Natural killer cell (primary cell): ENCODE measurements at regions not wholly inside any gene's neighbourhood (a gene's known extent, or its start where the extent isn't known, plus 50 kb on each side); places are given as distances from the start of the nearest gene placed in this dataset.

Experiments
- ATAC-seq, 3 donors: fragments of 150-1000 bp in 2 of 3; fragments of 200-7000 bp in 1 of 3; cut with Tn5 transposase; 1 replicate in 1 of 3; 2 replicates in 2 of 3; pipeline ENCODE4 v1.10.0; 2021; ENCODE audit warnings: mild to moderate bottlenecking in 2 of 3, moderate library complexity in 2 of 3
- DNase-seq, 2 donors: peaks; one replicate each; pipeline versions ENCODE4 v3.0.0 to v3.0.0-alpha.2; 2013 to 2021; ENCODE audit warnings: mixed read lengths in 1 of 2
- H3K27ac ChIP-seq: one replicate; pipeline ENCODE4 v1.5.1; 2013; ENCODE audit warnings: mild to moderate bottlenecking, low read length
- H3K27me3 ChIP-seq: one replicate; pipeline ENCODE4 v1.6.1; 2013; ENCODE audit warnings: low read length; ENCODE audit not compliant: control insufficient read depth, insufficient read depth
- H3K36me3 ChIP-seq: one replicate; pipeline ENCODE4 v1.6.1; 2013; ENCODE audit warnings: low read length; ENCODE audit not compliant: control insufficient read depth, insufficient read depth
- H3K4me1 ChIP-seq: one replicate; pipeline ENCODE4 v1.6.1; 2013; ENCODE audit warnings: low read length; ENCODE audit not compliant: control insufficient read depth, insufficient read depth
- H3K4me3 ChIP-seq: one replicate; pipeline ENCODE4 v1.5.1; 2013; ENCODE audit warnings: low read length
- H3K9me3 ChIP-seq: one replicate; pipeline ENCODE4 v1.6.1; 2013; ENCODE audit warnings: low read length; ENCODE audit not compliant: control insufficient read depth, insufficient read depth
- H3K27ac Mint-ChIP-seq, 2 donors: one replicate each; pipeline ENCODE4 v1.8.0; 2022; ENCODE audit warnings: mild to moderate bottlenecking in 2 of 2, mixed read lengths in 2 of 2, moderate library complexity in 1 of 2
- H3K27me3 Mint-ChIP-seq, 2 donors: one replicate each; pipeline ENCODE4 v1.8.0; 2022; ENCODE audit warnings: low read depth in 2 of 2, mixed read lengths in 2 of 2
- H3K36me3 Mint-ChIP-seq: one replicate; pipeline ENCODE4 v1.8.0; 2022; ENCODE audit warnings: mixed read lengths
- H3K4me1 Mint-ChIP-seq, 2 donors: one replicate each; pipeline ENCODE4 v1.8.0; 2022; ENCODE audit warnings: mixed read lengths in 2 of 2
- H3K4me3 Mint-ChIP-seq: one replicate; pipeline ENCODE4 v1.8.0; 2022; ENCODE audit warnings: mild to moderate bottlenecking, moderate library complexity, mixed read lengths
- H3K9me3 Mint-ChIP-seq, 2 donors: one replicate each; pipeline ENCODE4 v1.8.0; 2022; ENCODE audit warnings: mixed read lengths in 2 of 2
- WGBS: methylation state at CpG from one replicate; pipeline ENCODE4 v1.1.7; 2013; ENCODE audit warnings: missing lambda C conversion rate; ENCODE audit not compliant: insufficient coverage; 5-methylcytosine and 5-hydroxymethylcytosine counted together
- intact Hi-C: fragments of 100-400 bp; cut with micrococcal nuclease; formaldehyde crosslinking; loops from one replicate; pipeline ENCODE4 v1.14.2; 2022
- TF ChIP-seq, protein P1 (sequence below): fragments of 200-600 bp; IDR thresholded peaks from one replicate; pipeline ENCODE4 v1.8.0; 2022; ENCODE audit warnings: antibody characterized with exemption

GRCh38 chr12:131353826-131354225 lies 357.1 kb upstream of the SFSWAP start:
- H3K27me3 Mint-ChIP-seq = peaks cover 12 to 25% of the 10 kb centered on the region in 2 donors
- H3K9me3 Mint-ChIP-seq = no peaks in the 10 kb centered on the region
- WGBS = 41% methylated on average over 6 of the region's 6 CpGs
- no peak overlapping the region for H3K27ac Mint-ChIP-seq
- H3K4me3 ChIP-seq = no peak overlapping the region
- DNase-seq = no peak
- H3K36me3 ChIP-seq = no peaks in the 10 kb centered on the region
- TF ChIP-seq, protein P1, sequence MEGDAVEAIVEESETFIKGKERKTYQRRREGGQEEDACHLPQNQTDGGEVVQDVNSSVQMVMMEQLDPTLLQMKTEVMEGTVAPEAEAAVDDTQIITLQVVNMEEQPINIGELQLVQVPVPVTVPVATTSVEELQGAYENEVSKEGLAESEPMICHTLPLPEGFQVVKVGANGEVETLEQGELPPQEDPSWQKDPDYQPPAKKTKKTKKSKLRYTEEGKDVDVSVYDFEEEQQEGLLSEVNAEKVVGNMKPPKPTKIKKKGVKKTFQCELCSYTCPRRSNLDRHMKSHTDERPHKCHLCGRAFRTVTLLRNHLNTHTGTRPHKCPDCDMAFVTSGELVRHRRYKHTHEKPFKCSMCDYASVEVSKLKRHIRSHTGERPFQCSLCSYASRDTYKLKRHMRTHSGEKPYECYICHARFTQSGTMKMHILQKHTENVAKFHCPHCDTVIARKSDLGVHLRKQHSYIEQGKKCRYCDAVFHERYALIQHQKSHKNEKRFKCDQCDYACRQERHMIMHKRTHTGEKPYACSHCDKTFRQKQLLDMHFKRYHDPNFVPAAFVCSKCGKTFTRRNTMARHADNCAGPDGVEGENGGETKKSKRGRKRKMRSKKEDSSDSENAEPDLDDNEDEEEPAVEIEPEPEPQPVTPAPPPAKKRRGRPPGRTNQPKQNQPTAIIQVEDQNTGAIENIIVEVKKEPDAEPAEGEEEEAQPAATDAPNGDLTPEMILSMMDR = no peak
- no peaks in the 10 kb centered on the region for H3K4me1 Mint-ChIP-seq
- ATAC-seq = no peak
- H3K36me3 Mint-ChIP-seq = no peaks in the 10 kb centered on the region
- intact Hi-C loops = no loop called here
- H3K27me3 ChIP-seq = no peaks in the 10 kb centered on the region
- H3K4me1 ChIP-seq = no peaks in the 10 kb centered on the region
- H3K9me3 ChIP-seq = no peaks in the 10 kb centered on the region
- no peak overlapping the region for H3K4me3 Mint-ChIP-seq
- no peak overlapping the region for H3K27ac ChIP-seq

DNA sequence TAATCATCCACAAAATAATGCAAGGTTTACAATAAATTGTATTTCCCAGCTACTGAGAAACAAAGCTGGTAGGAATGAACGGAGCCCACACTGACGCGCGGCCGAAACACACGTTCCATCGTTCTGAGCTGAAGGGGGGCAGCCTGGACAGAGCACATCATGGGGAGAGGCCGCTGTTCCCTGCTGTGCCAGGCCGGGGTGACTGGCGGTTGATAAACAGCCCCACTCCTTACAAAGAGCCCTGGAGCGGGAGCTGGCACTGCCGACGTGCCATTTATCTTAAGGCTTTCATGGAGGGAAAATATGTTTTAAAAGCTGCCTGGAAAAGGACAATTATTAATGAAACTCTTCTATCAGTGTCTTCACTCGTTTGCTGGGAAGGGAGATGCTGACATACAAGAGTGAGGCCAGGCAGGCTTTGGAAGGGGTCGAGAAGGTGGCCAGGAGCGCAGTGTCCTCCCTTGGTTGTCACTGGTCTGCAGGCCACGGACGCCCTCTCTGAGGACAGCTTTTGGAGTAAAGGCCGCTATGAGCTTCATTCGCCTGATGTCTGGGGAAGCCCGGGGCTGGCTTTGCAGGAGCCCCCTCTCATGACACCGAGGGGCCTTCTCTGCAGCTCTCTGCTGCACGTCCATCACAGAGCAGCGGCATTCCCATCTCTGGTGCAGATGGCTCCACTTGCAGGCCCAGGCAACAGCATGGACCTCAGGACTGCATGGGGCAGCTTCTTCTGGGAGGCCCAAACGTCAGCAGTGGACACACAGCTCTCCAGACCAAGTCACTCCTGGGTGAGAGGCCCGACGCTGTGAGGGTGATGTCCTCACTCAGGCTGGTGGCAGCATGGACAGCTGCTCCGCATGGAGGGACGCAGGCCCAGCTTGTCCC lies 355.3 kb upstream of the SFSWAP start:
- no peak for DNase-seq
- no peaks in the 10 kb centered on the region for H3K36me3 Mint-ChIP-seq
- H3K27me3 Mint-ChIP-seq = peaks cover 9 to 34% of the 10 kb centered on the region in 2 donors

DNA sequence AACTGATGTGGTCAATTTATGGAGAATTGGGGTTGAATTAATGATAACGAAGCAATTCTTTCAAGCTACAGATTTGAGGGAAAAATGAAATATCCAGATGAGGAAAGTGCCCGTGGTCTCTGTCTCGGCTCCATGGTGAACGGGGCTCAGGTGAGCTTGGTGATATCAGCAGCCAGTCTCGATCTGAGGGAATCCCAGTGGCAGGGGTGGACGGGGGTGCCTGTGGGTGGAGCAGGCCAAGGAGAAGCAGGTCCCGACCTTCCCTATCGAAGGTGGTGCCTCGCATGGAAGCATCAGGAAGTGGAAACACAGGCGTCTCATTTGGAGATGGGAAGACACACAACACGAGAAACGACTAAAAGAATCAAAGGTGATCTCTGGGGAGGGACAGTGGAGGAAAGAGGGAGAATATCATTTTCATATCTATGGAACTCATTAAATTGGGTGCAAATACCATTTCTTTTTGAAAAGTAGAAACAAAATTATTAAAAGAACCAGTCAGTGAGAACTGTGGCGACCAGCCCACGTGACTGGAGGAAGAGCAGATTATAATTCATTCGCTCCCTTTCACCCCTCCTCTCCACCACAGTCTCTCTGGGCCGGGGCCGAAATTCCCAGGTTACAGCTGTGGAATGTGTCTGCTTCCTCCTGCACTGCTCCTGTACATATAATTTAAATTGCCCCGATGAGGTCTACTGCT lies 354.3 kb upstream of the SFSWAP start:
- Mint-ChIP-seq H3K27me3 (peaks cover 9 to 45% of the 10 kb centered on the region in 2 donors), H3K4me1 (no peaks in the 10 kb centered on the region), H3K36me3 (no peaks in the 10 kb centered on the region), H3K9me3 (no peaks in the 10 kb centered on the region), H3K4me3 (no peak overlapping the region), H3K27ac (no peak overlapping the region)
- TF ChIP-seq, protein P1 = no peak
- no peaks in the 10 kb centered on the region for H3K4me1 ChIP-seq
- ATAC-seq = no peak
- no peak for DNase-seq
- no peak overlapping the region for H3K4me3 ChIP-seq
- intact Hi-C loops = no loop called here
- H3K9me3 ChIP-seq = no peaks in the 10 kb centered on the region
- 89% methylated on average over 18 of the region's 18 CpGs for WGBS
- no peaks in the 10 kb centered on the region for H3K36me3 ChIP-seq
- no peaks in the 10 kb centered on the region for H3K27me3 ChIP-seq
- H3K27ac ChIP-seq = no peak overlapping the region

More for the DNA sequence above, 355.3 kb upstream of the SFSWAP start:
- Histone ChIP-seq H3K4me1 (no peaks in the 10 kb centered on the region), H3K36me3 (no peaks in the 10 kb centered on the region), H3K9me3 (no peaks in the 10 kb centered on the region), H3K4me3 (no peak overlapping the region), H3K27me3 (no peaks in the 10 kb centered on the region), H3K27ac (no peak overlapping the region)
- TF ChIP-seq, protein P1 = no peak
- Mint-ChIP-seq H3K27ac (no peak overlapping the region), H3K9me3 (no peaks in the 10 kb centered on the region), H3K4me1 (no peaks in the 10 kb centered on the region), H3K4me3 (no peak overlapping the region)
- no peak for ATAC-seq
- 89% methylated on average over 29 of the region's 29 CpGs for WGBS
- intact Hi-C loops = no loop called here
